Activated CD4-positive, alpha-beta memory T cell treated with anti-CD3 and anti-CD28 coated beads, Interleukin-2, amount 10 ng/mL, durations not matched to agents 7 days and 5 days (primary cell): ENCODE measurements at regions not wholly inside any gene's neighbourhood (a gene's known extent, or its start where the extent isn't known, plus 50 kb on each side); places are given as distances from the start of the nearest gene placed in this dataset.
"Not testable (repeated sequence)": the region's sequence is repeated elsewhere in the genome, so short reads cannot be mapped to it uniquely, and the experiment has no call there.

Source experiments
- CTCF ChIA-PET: fragments of 350-600 bp; sonication (Branson Sonifier 250); formaldehyde crosslinking; loops from one replicate; lab custom pipeline; 2021; ENCODE audit warnings: antibody characterized with exemption, inconsistent platforms; lab: Charles Lee
- POLR2A ChIA-PET: fragments of 350-600 bp; sonication (Branson Sonifier 250); formaldehyde crosslinking; loops from one replicate; lab custom pipeline; 2021; ENCODE audit warnings: antibody characterized with exemption; lab: Charles Lee
- DNase-seq: peaks from one replicate; pipeline ENCODE4 v3.0.0-alpha.2; 2020
- H3K27ac Mint-ChIP-seq: one replicate; pipeline ENCODE4 v1.8.0; 2021; ENCODE audit warnings: mild to moderate bottlenecking, mixed read lengths
- H3K27me3 Mint-ChIP-seq: one replicate; pipeline ENCODE4 v1.8.0; 2021; ENCODE audit warnings: mixed read lengths
- H3K36me3 Mint-ChIP-seq: one replicate; pipeline ENCODE4 v1.8.0; 2021; ENCODE audit warnings: low read depth, mixed read lengths
- H3K4me1 Mint-ChIP-seq: one replicate; pipeline ENCODE4 v1.8.0; 2021; ENCODE audit warnings: mixed read lengths
- H3K4me3 Mint-ChIP-seq: one replicate; pipeline ENCODE4 v1.8.0; 2021; ENCODE audit warnings: mild to moderate bottlenecking, mixed read lengths
- H3K9me3 Mint-ChIP-seq: one replicate; pipeline ENCODE4 v1.8.0; 2021; ENCODE audit warnings: mixed read lengths

- H3K36me3 Mint-ChIP-seq, H3K4me3 Mint-ChIP-seq, H3K9me3 Mint-ChIP-seq, POLR2A ChIA-PET, CTCF ChIA-PET, DNase-seq, H3K4me1 Mint-ChIP-seq, H3K27ac Mint-ChIP-seq: not testable (repeated sequence)
- peaks cover 13% of the 10 kb centered on the region for H3K27me3 Mint-ChIP-seq
Observed at GRCh38 chr2:215889240-215889969, 123.9 kb downstream of the MREG start.

- CTCF ChIA-PET: no interaction called here
- H3K4me3 Mint-ChIP-seq: no peak overlapping the region
- DNase-seq: no peak
- H3K9me3 Mint-ChIP-seq: no peaks in the 10 kb centered on the region
- POLR2A ChIA-PET: no interaction called here
- peaks cover 10% of the 10 kb centered on the region for H3K27me3 Mint-ChIP-seq
- H3K27ac Mint-ChIP-seq: no peak overlapping the region
- no peaks in the 10 kb centered on the region for H3K4me1 Mint-ChIP-seq
- no peaks in the 10 kb centered on the region for H3K36me3 Mint-ChIP-seq
Observed at GRCh38 chr2:215888680-215889079, 124.7 kb downstream of the MREG start.

- H3K36me3 Mint-ChIP-seq: no peaks in the 10 kb centered on the region
- no peak for DNase-seq
- ChIA-PET POLR2A (no interaction called here), CTCF (no interaction called here)
- H3K27me3 Mint-ChIP-seq: peaks cover 13% of the 10 kb centered on the region
- no peak overlapping the region for H3K27ac Mint-ChIP-seq
- H3K4me3 Mint-ChIP-seq: no peak overlapping the region
- H3K4me1 Mint-ChIP-seq: no peaks in the 10 kb centered on the region
- no peaks in the 10 kb centered on the region for H3K9me3 Mint-ChIP-seq
Observed at GRCh38 chr2:215887303-215887702, 126.0 kb downstream of the MREG start.

GRCh38 chr2:215886022-215886421 is 127.3 kb downstream of the MREG start:
- Mint-ChIP-seq H3K9me3 (no peaks in the 10 kb centered on the region), H3K4me1 (no peaks in the 10 kb centered on the region), H3K27ac (no peak overlapping the region), H3K36me3 (no peaks in the 10 kb centered on the region), H3K27me3 (peaks cover 13% of the 10 kb centered on the region), H3K4me3 (no peak overlapping the region)
- CTCF ChIA-PET: no interaction called here
- no peak for DNase-seq
- POLR2A ChIA-PET: no interaction called here

- ChIA-PET CTCF (no interaction called here), POLR2A (no interaction called here)
Observed at GRCh38 chr2:215885536-215885935, 127.8 kb downstream of the MREG start.

GRCh38 chr2:215884451-215885087 is 128.8 kb downstream of the MREG start:
- Mint-ChIP-seq H3K36me3 (no peaks in the 10 kb centered on the region), H3K27ac (no peak overlapping the region), H3K4me3 (no peak overlapping the region), H3K9me3 (no peaks in the 10 kb centered on the region), H3K4me1 (no peaks in the 10 kb centered on the region), H3K27me3 (peaks cover 7% of the 10 kb centered on the region)
- ChIA-PET POLR2A (interaction anchor here (1.1 kb wide), 1 partner anchor 230 kb away, joined by 3 read pairs; no protein-coding TSS in a partner anchor), CTCF (no interaction called here)
- DNase-seq: no peak

More at GRCh38 chr2:215885536-215885935, 127.8 kb downstream of the MREG start:
- Mint-ChIP-seq H3K4me1 (no peaks in the 10 kb centered on the region), H3K36me3 (no peaks in the 10 kb centered on the region), H3K9me3 (no peaks in the 10 kb centered on the region), H3K4me3 (no peak overlapping the region), H3K27me3 (peaks cover 12% of the 10 kb centered on the region), H3K27ac (no peak overlapping the region)
- no peak for DNase-seq

- DNase-seq: no peak
- Mint-ChIP-seq H3K4me3 (no peak overlapping the region), H3K27ac (no peak overlapping the region), H3K36me3 (no peaks in the 10 kb centered on the region), H3K27me3 (peaks cover 4% of the 10 kb centered on the region), H3K4me1 (no peaks in the 10 kb centered on the region), H3K9me3 (no peaks in the 10 kb centered on the region)
- CTCF ChIA-PET: no interaction called here
- POLR2A ChIA-PET: interaction anchor here (1.1 kb wide), 1 partner anchor 229 kb away, joined by 3 read pairs; no protein-coding TSS in a partner anchor
Observed at GRCh38 chr2:215883799-215884198, 129.6 kb downstream of the MREG start.

- Mint-ChIP-seq H3K9me3 (no peaks in the 10 kb centered on the region), H3K4me3 (no peak overlapping the region), H3K4me1 (no peaks in the 10 kb centered on the region), H3K36me3 (no peaks in the 10 kb centered on the region), H3K27me3 (peaks cover 7% of the 10 kb centered on the region), H3K27ac (no peak overlapping the region)
- no peak for DNase-seq
- CTCF ChIA-PET: no interaction called here
- POLR2A ChIA-PET: no interaction called here
Observed at GRCh38 chr2:215882689-215883088, 130.7 kb downstream of the MREG start.

- Mint-ChIP-seq H3K27ac (no peak overlapping the region), H3K4me3 (no peak overlapping the region), H3K9me3 (no peaks in the 10 kb centered on the region), H3K36me3 (no peaks in the 10 kb centered on the region), H3K27me3 (peaks cover 12% of the 10 kb centered on the region), H3K4me1 (no peaks in the 10 kb centered on the region)
- POLR2A ChIA-PET: no interaction called here
- CTCF ChIA-PET: no interaction called here
- no peak for DNase-seq
Observed at GRCh38 chr2:215881582-215881981, 131.8 kb downstream of the MREG start.

- Mint-ChIP-seq H3K36me3 (no peaks in the 10 kb centered on the region), H3K4me3 (no peak overlapping the region), H3K9me3 (no peaks in the 10 kb centered on the region), H3K27ac (no peak overlapping the region), H3K4me1 (no peaks in the 10 kb centered on the region), H3K27me3 (peaks cover 14% of the 10 kb centered on the region)
- POLR2A ChIA-PET: no interaction called here
- no peak for DNase-seq
- CTCF ChIA-PET: no interaction called here
Observed at GRCh38 chr2:215880970-215881369, 132.4 kb downstream of the MREG start.

- no peak overlapping the region for H3K27ac Mint-ChIP-seq
- no peak overlapping the region for H3K4me3 Mint-ChIP-seq
- H3K36me3 Mint-ChIP-seq: no peaks in the 10 kb centered on the region
- H3K9me3 Mint-ChIP-seq: no peaks in the 10 kb centered on the region
- ChIA-PET POLR2A (no interaction called here), CTCF (no interaction called here)
- no peaks in the 10 kb centered on the region for H3K4me1 Mint-ChIP-seq
- peaks cover 14% of the 10 kb centered on the region for H3K27me3 Mint-ChIP-seq
- DNase-seq: no peak
Observed at GRCh38 chr2:215879977-215880940, 133.1 kb downstream of the MREG start.

GRCh38 chr2:215879331-215879730 is 134.0 kb downstream of the MREG start:
- H3K27me3 Mint-ChIP-seq: peaks cover 14% of the 10 kb centered on the region
- POLR2A ChIA-PET: no interaction called here
- no peaks in the 10 kb centered on the region for H3K4me1 Mint-ChIP-seq
- H3K4me3 Mint-ChIP-seq: no peak overlapping the region
- H3K36me3 Mint-ChIP-seq: no peaks in the 10 kb centered on the region
- no peak for DNase-seq
- no peaks in the 10 kb centered on the region for H3K9me3 Mint-ChIP-seq
- no peak overlapping the region for H3K27ac Mint-ChIP-seq
- CTCF ChIA-PET: no interaction called here

- Mint-ChIP-seq H3K27me3 (peaks cover 14% of the 10 kb centered on the region), H3K4me3 (no peak overlapping the region), H3K36me3 (no peaks in the 10 kb centered on the region), H3K27ac (no peak overlapping the region), H3K9me3 (no peaks in the 10 kb centered on the region), H3K4me1 (no peaks in the 10 kb centered on the region)
- ChIA-PET CTCF (no interaction called here), POLR2A (no interaction called here)
- DNase-seq: no peak
Observed at GRCh38 chr2:215878476-215879063, 134.8 kb downstream of the MREG start.
